Fibroblast of skin of right biceps (primary cell): ENCODE measurements at regions not wholly inside any gene's neighbourhood (a gene's known extent, or its start where the extent isn't known, plus 50 kb on each side); places are given as distances from the start of the nearest gene placed in this dataset.
"Not testable (repeated sequence)": the region's sequence is repeated elsewhere in the genome, so short reads cannot be mapped to it uniquely, and the experiment has no call there.

Source experiments
- DNase-seq: peaks from one replicate; pipeline ENCODE4 v3.0.0-alpha.2; 2013

GRCh38 chr7:110418659-110419280 is 672.2 kb upstream of the LRRN3 start:
- DNase-seq: no peak

- no peak for DNase-seq
Observed at GRCh38 chr7:110420788-110421187, 670.1 kb upstream of the LRRN3 start.

- DNase-seq: no peak
Observed at GRCh38 chr7:110421490-110422241, 669.3 kb upstream of the LRRN3 start.

- no peak for DNase-seq
Observed at GRCh38 chr7:110432061-110432553, 658.8 kb upstream of the LRRN3 start.

- not testable (repeated sequence) for DNase-seq
Observed at GRCh38 chr7:110438926-110439325, 652.0 kb upstream of the LRRN3 start.

GRCh38 chr7:110442381-110442837 is 648.5 kb upstream of the LRRN3 start:
- peak; percentile 16 for DNase-seq

GRCh38 chr7:110446658-110447057 is 644.3 kb upstream of the LRRN3 start:
- no peak for DNase-seq

- DNase-seq: no peak
Observed at GRCh38 chr7:110448918-110449317, 642.0 kb upstream of the LRRN3 start.

- DNase-seq: no peak
Observed at GRCh38 chr7:110454713-110455112, 636.2 kb upstream of the LRRN3 start.

GRCh38 chr7:110461621-110462020 is 629.3 kb upstream of the LRRN3 start:
- no peak for DNase-seq

GRCh38 chr7:110470420-110470819 is 620.5 kb upstream of the LRRN3 start:
- DNase-seq: no peak

- not testable (repeated sequence) for DNase-seq
Observed at GRCh38 chr7:110472419-110472818, 618.5 kb upstream of the LRRN3 start.

GRCh38 chr7:110480964-110481363 is 610.0 kb upstream of the LRRN3 start:
- no peak for DNase-seq

GRCh38 chr7:110483553-110483952 is 607.4 kb upstream of the LRRN3 start:
- DNase-seq: no peak

- DNase-seq: no peak
Observed at GRCh38 chr7:110484356-110484755, 606.6 kb upstream of the LRRN3 start.

GRCh38 chr7:110486549-110486948 is 604.4 kb upstream of the LRRN3 start:
- DNase-seq: no peak

GRCh38 chr7:110502888-110503465 is 588.0 kb upstream of the LRRN3 start:
- DNase-seq: peak; percentile 5

GRCh38 chr7:110507369-110507768 is 583.6 kb upstream of the LRRN3 start:
- DNase-seq: no peak

- DNase-seq: no peak
Observed at GRCh38 chr7:110507832-110508231, 583.1 kb upstream of the LRRN3 start.

GRCh38 chr7:110514975-110515551 is 575.9 kb upstream of the LRRN3 start:
- DNase-seq: not testable (repeated sequence)

- DNase-seq: no peak
Observed at GRCh38 chr7:110519851-110520250, 571.1 kb upstream of the LRRN3 start.

- DNase-seq: no peak
Observed at GRCh38 chr7:110521357-110521911, 569.5 kb upstream of the LRRN3 start.

- DNase-seq: no peak
Observed at GRCh38 chr7:110522061-110522760, 568.7 kb upstream of the LRRN3 start.
